Left cardiac atrium (tissue), 4 donors: ENCODE measurements at regions not wholly inside any gene's neighbourhood (a gene's known extent, or its start where the extent isn't known, plus 50 kb on each side); places are given as distances from the start of the nearest gene placed in this dataset.

ENCODE experiments used
- ATAC-seq, 2 donors: fragments of 200-7000 bp; cut with Tn5 transposase; one replicate each; pipeline ENCODE4 v1.9.1; 2020; ENCODE audit warnings: mild to moderate bottlenecking in 2 of 2, moderate library complexity in 2 of 2
- DNase-seq: peaks from one replicate; pipeline ENCODE4 v3.0.0-alpha.2; 2020
- intact Hi-C, 2 donors: fragments of 100-400 bp; cut with DNase I; formaldehyde crosslinking; loops; one replicate each; pipeline versions ENCODE4 v1.14.1 to v1.15.1; 2022 to 2023
- donor health status: DM: no; HTN: yes; CAD: no.
- donor health status: DM: no; HTN: yes; CAD: no; lungs with severe emphysema.
- donor health status: DM: yes; HTN: yes; CAD: no.
- donor health status: Dilated cardiomyopathy.

DNA sequence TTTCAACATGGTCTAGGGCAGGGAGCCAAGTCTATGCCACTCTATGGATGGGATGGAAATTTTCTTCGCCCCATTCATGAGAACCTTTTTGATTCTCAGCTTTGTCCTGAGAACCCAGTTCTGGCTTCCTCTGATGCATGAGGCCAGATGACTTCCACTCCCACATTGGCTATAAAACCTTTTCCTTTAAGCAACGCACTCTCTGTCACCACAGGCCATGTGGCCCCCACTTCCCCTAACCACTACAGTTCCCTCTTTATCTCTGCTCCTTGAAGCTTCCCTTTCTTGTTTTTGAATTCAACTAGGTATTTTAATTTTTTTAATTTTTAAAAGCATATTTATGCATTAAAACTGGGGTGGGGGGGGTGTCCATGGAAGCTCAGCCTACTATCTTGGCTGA is 401.3 kb downstream of the ENC1 start:
- no peak for DNase-seq
- intact Hi-C loops = no loop called here
- ATAC-seq = peak in 1 of 2 donors; percentile 34

- intact Hi-C loops = no loop called here
- ATAC-seq (no peak), DNase-seq (no peak)
Measured at GRCh38 chr5:74237571-74238145, 402.9 kb downstream of the ENC1 start.

DNA sequence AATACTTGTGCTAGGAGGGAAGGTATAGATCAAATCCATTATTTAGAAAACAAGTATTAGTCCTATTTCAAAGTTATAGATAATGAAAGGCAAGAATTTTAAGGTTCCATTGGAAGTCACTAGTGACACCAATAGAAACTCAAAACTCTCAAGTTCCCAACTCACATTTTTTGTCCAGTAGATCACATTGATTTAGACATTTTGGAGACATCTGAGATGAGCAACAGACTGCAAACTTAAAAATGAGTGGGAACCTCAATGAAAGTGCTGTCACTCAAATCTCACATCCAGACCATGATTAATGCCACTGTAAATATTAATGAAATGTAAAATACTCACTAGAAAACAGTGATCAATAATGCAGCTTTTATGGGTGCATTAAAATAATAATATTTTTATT is 405.0 kb downstream of the ENC1 start:
- intact Hi-C loops = no loop called here
- ATAC-seq (no peak), DNase-seq (no peak)

- no peak for DNase-seq
Measured at GRCh38 chr5:74233571-74233970, 407.0 kb downstream of the ENC1 start.

DNA sequence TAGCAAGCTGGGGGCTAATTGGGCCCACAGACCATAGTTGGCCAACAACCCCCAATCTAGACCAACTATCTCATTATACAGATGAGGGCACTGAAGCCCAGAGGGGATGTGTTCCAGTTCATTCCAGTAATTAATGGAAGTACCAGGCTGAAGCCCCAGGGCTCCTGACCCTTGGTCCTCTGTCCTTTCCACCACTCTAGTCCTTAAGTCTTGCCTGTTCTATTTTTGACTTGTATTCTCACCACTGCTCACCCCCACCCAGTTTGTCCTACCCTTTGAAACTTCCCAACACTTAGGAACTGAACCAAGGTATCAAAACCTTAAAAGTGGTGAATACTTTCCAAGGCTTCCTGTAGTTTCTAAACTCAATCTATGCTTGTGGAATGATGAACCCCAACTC is 407.4 kb downstream of the ENC1 start:
- no peak for DNase-seq
- ATAC-seq = no peak
- intact Hi-C loops = no loop called here

More at GRCh38 chr5:74233571-74233970, 407.0 kb downstream of the ENC1 start:
- intact Hi-C loops = no loop called here
- no peak for ATAC-seq

GRCh38 chr5:74232276-74232675 is 408.3 kb downstream of the ENC1 start:
- ATAC-seq = peak in 1 of 2 donors; percentile 47
- DNase-seq = no peak
- intact Hi-C loops = no loop called here

DNA sequence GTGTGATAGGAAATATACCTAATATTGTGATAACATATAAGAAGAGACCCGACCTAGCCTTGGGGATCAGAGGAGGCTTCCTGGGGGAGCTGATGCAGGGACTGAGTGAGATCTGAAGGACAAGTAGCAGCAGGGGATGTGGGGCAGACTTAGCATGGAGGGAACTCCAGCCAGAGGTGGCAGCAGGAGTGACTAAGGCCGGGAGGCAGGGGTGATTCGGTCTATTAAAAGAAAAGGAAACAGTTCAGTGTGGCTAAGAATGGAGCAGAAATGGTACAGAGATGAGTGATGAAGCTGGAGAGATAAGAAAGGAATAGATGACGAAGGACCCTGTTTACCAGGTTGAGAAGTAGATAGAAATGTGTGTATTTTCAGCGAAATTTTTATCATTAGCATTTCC is 408.8 kb downstream of the ENC1 start:
- no peak for ATAC-seq
- intact Hi-C loops = no loop called here
- DNase-seq = no peak

DNA sequence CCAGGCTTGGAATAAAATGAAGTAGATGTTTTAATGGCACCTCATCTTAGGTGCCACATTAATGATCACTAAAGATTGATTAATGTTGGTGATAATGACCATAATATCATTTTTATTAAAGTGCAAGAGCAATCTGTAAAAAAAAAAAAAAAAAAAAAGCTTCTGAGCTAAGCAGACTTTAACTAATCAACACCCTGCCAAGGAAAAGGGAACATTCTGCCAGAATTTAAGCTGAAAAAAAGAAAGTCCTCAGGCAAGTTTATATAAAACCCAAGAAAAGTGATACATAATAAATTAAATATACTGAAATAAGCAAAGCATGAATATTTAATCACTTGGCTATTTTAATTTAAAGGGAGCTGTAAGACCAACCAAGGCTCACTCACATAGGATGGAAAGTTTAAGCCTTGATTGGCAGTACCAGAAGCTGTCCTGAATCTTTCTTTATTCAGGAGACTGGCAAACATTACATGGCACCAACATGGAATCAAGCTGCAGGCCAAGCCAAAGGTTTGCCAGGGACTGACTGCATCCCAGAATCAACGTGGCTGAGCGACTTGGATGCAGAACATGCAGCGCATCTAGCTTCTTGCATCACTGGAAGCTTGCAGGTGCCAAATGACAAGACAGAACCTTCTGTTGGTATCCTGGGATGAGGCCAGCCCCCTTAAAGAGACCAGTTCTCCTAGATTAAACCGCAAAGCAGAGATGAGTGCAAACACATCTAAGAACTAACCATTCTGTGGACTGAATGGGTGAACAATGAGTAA is 413.6 kb downstream of the ENC1 start:
- intact Hi-C loops = no loop called here
- DNase-seq (no peak), ATAC-seq (no peak)

- intact Hi-C loops = no loop called here
- no peak for DNase-seq
- no peak for ATAC-seq
Measured at GRCh38 chr5:74225587-74225986, 414.9 kb downstream of the ENC1 start.

GRCh38 chr5:74224331-74224730 is 416.2 kb downstream of the ENC1 start:
- intact Hi-C loops = no loop called here
- DNase-seq = no peak
- no peak for ATAC-seq

GRCh38 chr5:74222806-74223205 is 417.7 kb downstream of the ENC1 start:
- DNase-seq = no peak
- intact Hi-C loops = no loop called here
- no peak for ATAC-seq

DNA sequence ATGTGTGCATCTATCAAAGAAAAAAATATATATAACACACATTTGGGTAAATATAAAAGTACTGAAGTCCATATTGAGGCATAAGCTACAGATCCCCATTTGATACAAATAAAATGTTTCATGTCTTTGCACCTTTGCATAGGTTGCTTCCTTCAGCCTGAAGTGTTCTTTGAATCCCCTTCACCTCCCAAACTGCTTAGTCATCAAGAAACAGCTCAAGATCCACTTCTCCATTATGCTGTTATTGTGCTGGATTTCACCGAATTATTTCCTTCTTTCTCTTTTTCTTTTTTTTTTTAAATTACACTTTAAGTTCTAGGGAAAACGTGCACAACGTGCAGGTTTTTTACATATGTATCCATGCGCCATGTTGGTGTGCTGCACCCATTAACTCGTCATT is 419.1 kb downstream of the ENC1 start:
- intact Hi-C loops = no loop called here
- ATAC-seq (no peak), DNase-seq (no peak)

DNA sequence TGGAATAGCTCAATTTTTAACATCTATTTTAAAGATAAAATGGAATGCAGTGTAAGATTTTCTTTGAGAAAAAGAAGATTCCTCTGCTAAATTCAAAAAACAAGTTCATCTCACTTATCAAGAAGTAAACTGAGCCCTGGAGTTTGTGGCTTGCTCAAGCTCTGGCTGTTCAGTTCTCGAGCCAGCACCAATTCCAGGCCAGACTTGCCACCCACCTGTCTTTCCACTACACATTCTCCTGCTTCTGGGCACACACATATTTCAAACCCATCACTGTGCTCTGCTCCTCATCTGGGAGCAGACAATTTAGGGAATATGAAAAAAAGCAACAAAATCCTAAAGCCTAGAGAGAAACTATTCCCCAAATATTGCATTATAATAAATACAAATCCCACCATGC is 424.5 kb downstream of the ENC1 start:
- intact Hi-C loops = no loop called here
- DNase-seq = no peak
- no peak for ATAC-seq

GRCh38 chr5:74212336-74212735 is 428.2 kb downstream of the ENC1 start:
- DNase-seq (no peak), ATAC-seq (no peak)
- intact Hi-C loops = no loop called here

GRCh38 chr5:74209571-74209970 is 431.0 kb downstream of the ENC1 start:
- DNase-seq (no peak), ATAC-seq (no peak)
- intact Hi-C loops = no loop called here

GRCh38 chr5:74206579-74207550 is 433.7 kb downstream of the ENC1 start:
- ATAC-seq (peak; percentile 88 to 91), DNase-seq (peak; percentile 81)
- intact Hi-C loops = no loop called here

GRCh38 chr5:74205767-74206578 is 434.6 kb downstream of the ENC1 start:
- no peak for DNase-seq
- ATAC-seq = peak in 1 of 2 donors; percentile 8
- intact Hi-C loops = no loop called here

- ATAC-seq = peak; percentile 78 to 83
- intact Hi-C loops = no loop called here
- peak; percentile 46 for DNase-seq
Measured at GRCh38 chr5:74201334-74202081, 439.0 kb downstream of the ENC1 start.

- intact Hi-C loops = no loop called here
- DNase-seq = no peak
- ATAC-seq = no peak
Measured at GRCh38 chr5:74200560-74200959, 440.0 kb downstream of the ENC1 start.
